GM18519 (cell line): ENCODE measurements at regions not wholly inside any gene's neighbourhood (a gene's known extent, or its start where the extent isn't known, plus 50 kb on each side); places are given as distances from the start of the nearest gene placed in this dataset.

Experiments used
- ATAC-seq: cut with Tn5 transposase; IDR thresholded peaks from one replicate; pipeline ENCODE4 v1.9.1; 2021; ENCODE audit warnings: mild to moderate bottlenecking, moderate library complexity; ENCODE audit not compliant: unreplicated experiment, low FRiP score

GRCh38 chr7:131753620-131754222, 197.3 kb upstream of the PODXL start:
- ATAC-seq, result no peak

GRCh38 chr7:131747658-131748232, 191.3 kb upstream of the PODXL start:
- no peak for ATAC-seq

GRCh38 chr7:131745390-131746248, 189.2 kb upstream of the PODXL start:
- no peak for ATAC-seq

GRCh38 chr7:131741446-131741845, 185.0 kb upstream of the PODXL start:
- ATAC-seq, result no peak

DNA sequence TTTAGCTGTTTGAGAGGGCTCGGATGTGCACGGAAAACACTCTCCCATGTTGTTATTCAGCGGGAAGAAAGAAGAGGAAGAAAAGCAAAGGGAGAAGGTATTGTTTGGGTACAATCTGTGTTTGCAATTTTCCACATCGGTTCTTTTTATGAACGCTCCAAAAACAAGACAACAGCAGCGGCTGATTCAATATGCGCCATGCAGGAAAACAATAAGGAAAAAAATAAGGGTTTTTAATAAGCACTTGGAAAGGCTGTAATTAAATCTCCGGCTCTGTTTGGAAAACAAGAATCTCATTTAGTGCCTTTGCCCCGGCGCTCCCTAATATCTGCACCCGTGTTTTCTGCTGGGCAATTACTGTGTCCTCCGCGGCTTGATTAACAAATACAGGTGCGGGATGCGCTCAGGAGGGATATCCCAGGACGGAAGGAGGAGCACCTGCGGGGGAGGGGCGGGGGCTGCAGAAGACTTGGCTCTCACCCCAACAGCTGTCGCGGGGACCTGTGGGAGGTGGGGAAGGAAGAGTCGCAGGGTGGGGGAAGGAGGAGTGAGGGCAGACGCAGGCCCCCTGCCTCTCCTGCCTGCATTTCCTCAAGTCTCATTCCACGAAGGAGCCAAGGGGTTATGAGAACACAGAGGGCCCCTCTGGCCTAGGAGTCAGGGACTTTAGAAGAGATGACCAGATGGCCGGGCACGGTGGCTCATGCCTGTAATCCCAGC, 181.5 kb upstream of the PODXL start:
- no peak for ATAC-seq

DNA sequence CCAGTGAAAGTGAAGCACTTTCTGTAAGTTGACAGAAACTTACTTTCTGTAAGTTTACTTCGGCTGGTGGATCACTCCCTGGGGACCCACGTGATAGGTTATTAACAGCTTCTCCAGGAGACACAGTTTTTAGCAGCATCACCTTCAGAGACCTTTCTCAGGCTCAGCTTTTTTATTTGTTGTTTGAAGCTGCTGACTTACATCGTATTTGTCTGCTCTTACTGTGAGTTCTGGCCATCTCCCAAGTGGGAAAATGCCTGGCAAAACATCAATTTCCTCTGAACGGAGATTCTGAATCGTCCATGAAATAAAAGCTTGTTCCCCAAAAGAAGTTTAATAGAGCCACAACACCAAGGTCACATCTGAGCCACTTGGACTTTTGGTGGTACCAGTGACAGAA, 178.7 kb upstream of the PODXL start:
- no peak for ATAC-seq

DNA sequence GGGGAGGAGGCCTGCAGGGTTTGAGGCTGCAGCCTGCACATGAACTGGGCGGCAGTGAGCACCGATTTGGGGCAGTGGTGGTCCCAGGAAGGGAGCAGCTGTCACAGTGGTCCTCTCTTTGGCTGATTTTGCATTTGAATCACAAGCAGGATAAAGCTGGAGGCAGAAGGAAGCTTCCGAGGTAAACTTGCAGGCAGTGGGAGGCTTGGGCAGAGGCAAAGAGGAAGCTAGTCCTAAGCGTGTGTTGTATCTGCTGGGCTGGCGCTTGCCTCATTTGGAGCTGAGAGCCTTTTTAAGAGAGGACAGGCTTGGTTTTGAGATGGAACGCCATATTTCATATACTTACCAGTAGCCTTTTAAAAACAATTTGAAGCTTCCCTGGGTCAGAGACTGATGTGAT, 177.2 kb upstream of the PODXL start:
- no peak for ATAC-seq

DNA sequence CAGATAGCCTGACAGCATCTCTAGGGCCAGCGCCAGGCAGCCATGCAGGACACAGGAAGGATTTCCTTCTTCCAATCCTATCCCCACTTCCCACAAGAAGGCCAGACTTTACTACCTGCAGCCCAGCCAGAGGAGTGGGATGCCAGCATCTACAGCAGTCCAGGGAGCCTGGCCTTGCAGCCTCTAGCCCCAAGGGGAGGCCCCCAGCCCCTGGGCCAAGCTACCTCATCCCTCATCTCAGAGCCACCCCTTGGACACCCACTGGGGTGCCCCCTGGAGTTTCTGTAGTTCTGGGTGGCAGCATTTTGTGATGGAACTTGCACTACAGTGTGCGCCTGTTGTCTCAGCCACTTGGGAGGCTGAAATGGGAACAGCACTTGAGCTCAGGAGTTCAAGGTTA, 170.8 kb upstream of the PODXL start:
- no peak for ATAC-seq

GRCh38 chr7:131726686-131727085, 170.3 kb upstream of the PODXL start:
- no peak for ATAC-seq

DNA sequence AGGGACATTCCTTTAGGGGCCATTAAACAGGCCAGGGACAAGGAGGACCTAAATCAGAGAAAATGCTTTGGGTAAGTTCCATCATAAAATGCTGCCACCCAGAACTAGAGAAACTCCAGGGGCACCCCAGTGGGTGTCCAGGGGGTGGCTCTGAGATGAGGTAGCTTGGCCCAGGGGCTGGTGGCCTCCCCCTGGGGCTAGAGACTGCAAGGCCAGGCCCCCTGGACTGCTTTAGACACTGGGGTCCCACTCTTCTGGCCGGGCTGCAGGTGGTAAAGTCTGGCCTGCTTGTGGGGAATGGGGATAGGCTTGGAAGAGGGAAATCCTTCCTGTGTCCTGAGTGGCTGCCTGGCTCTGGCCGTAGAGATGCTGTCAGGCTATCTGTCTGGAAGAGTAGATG, 169.6 kb upstream of the PODXL start:
- ATAC-seq, result no peak

GRCh38 chr7:131724776-131725345, 168.4 kb upstream of the PODXL start:
- ATAC-seq, result no peak

DNA sequence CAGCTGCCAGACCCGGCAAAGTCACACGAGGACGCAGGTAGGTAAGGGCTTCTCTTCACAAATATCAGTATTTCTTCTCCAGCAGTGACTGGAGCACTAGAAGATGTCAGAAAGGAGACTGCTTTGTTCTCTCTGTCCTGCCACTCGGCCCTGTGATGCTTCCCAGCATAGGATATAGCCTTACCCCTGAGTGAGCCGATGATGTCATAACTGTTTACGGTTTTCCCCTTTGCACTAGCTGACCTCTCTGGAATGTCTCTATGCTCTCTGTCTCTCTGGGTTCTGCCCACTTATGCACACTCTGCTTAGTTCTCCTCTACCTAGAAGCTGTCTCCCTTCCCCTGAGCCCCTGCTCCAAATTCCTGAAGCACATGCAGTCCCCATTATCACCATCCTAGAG, 167.5 kb upstream of the PODXL start:
- ATAC-seq, result no peak

GRCh38 chr7:131722371-131722770, 165.9 kb upstream of the PODXL start:
- no peak for ATAC-seq

DNA sequence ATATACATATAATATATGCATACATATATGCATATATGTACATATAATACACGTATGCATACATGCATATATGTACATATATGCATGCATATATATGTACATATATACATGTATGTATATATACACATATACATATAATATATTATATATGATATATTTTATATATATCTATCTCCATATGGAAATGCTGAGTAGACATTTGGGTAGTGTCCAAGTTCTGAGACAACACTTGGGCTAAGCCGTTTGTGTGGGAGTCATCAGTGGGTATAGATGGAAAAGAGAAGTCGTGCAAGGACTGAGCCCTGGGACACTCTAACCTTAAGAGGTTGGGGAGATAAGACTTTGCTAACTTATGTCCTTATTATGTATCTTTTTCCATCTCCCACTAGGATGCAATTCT, 165.2 kb upstream of the PODXL start:
- no peak for ATAC-seq

DNA sequence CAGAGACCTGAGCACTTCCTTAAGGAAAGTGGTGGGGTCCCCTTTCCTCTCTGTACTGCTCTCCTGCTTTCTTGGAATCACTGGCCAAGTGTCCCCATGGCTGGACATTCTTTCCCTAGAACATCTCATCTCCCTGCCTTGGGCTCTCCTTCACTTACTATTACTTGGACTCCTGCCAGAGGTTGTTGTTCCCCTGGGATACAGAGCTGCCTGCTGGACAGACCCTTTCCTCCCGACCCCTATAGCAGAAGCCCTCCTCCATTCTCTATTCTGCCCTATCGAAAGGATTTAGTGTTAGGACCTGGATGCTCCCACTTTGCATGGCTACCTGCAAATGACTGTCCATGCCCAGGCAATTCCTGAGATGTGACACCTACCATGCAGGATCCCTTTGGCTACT, 164.3 kb upstream of the PODXL start:
- ATAC-seq, result no peak

DNA sequence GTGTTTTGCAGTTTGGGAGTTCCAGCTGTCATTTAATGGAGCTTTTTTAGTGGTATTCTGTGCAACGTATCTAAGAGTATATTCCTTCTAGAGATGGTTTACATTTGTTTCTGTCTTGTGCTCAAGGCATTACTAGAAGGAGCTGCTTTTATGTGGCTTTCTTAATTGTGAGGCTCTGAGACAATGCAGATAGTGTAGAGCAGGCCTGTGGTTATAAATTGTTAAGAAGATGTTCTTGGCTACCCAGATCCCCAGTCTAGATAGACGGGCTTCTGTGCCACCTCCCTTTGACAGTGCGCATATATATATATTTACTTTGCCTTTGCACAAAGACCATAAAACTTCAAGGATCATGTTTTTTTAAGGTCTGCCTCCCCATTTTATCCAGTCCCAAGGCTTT, 160.8 kb upstream of the PODXL start:
- ATAC-seq, result no peak

GRCh38 chr7:131699323-131699722, 142.9 kb upstream of the PODXL start:
- no peak for ATAC-seq

DNA sequence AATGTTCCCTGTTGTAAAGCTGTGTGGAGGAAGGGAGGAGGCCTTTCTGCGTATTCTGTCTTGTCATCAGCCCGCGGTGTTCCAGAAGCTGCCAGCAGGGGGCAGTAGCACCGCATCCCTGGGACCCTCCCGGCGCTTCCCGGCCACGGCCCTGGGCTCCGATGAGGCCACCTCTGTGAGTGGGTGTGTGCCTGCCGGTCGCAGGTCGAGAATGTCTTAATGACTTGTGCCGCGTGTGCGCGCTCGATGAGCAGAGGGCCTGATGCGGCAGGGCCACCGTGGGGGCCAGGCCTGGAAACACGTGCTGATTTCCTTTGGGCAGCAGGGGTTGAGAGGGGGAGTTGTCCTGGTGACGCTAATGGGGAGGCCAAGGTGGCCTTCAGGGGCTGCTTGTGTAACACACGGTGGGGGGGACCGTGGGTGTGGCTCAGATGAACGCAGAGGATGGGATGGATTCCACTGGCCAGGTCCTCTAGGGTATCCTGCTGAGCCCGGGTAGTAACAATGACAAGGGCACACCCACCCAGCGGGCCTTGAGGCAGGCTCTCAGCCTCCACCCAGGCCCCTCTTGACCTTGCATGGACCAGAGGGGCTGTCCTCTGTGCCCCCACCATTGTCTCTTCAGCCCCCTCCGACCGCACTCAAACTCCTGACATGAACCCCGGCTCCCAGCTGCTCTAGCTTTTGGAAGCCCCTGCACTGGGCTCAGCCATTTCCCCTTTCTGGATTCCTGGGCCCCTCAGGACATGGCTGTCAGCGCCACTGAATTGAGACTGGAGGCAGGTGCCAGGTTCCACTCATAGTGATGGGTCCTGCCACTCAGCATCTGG, 135.9 kb upstream of the PODXL start:
- no peak for ATAC-seq

- ATAC-seq, result no peak
Observed at GRCh38 chr7:131691454-131692130, 135.2 kb upstream of the PODXL start.
